Muscle of back (tissue), 3 donors: ENCODE measurements at regions not wholly inside any gene's neighbourhood (a gene's known extent, or its start where the extent isn't known, plus 50 kb on each side); places are given as distances from the start of the nearest gene placed in this dataset.
A peak's percentile ranks its signal among the peaks of the same experiment; 100 is the strongest.

Experiments used
- DNase-seq, 3 donors: peaks; one replicate each; pipeline versions ENCODE4 v3.0.0 to v3.0.0-alpha.2; 2013

DNA sequence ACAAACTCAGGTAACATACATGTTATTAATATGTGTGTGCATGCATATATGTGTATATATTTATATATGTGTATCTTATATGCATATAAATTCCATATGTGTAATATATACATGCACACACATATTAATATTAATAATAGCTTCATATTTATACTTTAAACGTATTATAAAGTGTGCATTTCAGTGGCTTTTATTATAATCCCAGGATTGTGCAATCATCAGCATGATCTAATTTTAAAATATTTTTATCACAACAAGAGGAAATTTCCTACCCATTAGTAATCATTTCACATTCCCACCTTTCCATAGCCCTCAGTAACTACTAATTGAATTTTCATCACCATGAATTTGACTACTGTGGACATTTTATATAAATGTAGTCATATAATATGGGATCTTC is 2211.9 kb upstream of the TENM3 start:
- no peak for DNase-seq

DNA sequence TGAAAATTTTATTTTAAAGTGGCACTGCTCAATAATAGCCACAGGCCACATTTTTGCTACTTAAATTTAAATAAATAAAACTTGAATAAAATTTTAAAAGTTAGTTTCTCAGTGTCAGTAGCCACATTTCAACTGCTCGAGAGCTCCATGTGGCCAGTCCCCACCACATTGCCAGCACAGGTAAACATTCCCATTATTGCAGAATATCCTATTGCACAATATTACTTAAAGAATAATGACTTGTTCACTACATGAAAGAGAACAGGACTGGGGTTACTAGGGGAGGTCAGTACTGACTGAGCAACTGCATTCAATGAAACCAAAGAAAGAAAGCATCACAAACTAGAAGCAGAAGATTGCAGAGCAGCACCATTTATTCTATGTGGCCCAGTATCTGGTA is 2201.6 kb upstream of the TENM3 start:
- DNase-seq, result no peak

DNA sequence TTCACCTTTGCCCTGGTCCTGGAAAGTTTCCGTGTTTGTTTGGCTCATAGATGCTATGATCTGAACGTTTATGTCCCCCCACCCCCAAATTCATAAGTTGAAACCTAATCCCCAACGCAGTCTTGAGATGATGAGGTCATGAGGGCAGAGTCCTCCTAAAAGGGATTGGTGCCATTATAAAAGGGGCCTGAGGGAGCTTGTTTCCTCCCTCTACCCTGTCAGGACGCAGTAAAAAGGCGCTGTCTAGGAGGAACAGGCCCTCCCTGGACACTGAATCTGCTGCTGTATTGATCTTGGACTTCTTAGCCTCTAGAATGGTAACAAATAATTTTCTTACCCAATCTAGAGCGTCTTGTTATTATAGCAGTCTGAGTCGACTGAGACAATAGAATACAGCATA is 2190.6 kb upstream of the TENM3 start:
- DNase-seq, result no peak

DNA sequence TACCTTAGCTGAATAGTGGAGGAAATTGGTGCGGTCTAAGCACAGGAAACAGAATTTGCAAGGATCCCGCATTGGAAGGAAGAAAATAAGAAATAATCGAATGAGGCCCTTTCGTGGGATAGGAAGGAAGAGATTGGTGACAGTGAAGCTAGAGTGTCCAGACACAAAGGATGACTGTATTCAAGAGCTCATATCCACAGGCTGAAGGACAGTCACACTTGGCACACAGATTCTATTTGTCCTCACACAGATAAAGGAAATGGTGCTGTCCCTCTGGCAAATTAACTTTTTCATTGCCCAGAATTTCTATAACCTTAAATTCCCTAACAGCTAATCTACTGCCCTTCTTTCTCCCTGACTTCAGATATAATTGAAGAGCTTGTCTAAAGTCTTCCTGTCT is 2188.9 kb upstream of the TENM3 start:
- DNase-seq, result no peak

DNA sequence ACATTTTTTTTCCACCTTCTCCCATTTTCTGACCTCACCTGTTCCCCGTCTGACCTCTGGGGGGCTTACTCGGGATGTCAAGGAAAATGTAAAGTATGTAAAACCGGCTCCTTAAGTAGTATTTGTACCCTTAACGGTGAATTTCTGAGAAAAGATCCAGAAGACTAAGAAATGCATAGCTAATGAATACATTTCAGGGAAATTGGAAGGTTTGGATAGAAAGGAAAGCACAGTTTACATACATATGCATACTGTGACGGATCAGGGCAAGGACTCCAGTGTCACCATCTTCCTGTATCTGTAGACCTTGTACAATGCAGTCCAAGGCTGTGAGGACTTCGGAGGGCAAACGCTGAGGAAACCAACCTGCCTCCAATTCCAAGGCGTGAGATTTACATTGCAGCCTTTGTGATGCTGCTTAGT is 2185.9 kb upstream of the TENM3 start:
- DNase-seq, result peak in 1 of 3 donors; percentile 26

DNA sequence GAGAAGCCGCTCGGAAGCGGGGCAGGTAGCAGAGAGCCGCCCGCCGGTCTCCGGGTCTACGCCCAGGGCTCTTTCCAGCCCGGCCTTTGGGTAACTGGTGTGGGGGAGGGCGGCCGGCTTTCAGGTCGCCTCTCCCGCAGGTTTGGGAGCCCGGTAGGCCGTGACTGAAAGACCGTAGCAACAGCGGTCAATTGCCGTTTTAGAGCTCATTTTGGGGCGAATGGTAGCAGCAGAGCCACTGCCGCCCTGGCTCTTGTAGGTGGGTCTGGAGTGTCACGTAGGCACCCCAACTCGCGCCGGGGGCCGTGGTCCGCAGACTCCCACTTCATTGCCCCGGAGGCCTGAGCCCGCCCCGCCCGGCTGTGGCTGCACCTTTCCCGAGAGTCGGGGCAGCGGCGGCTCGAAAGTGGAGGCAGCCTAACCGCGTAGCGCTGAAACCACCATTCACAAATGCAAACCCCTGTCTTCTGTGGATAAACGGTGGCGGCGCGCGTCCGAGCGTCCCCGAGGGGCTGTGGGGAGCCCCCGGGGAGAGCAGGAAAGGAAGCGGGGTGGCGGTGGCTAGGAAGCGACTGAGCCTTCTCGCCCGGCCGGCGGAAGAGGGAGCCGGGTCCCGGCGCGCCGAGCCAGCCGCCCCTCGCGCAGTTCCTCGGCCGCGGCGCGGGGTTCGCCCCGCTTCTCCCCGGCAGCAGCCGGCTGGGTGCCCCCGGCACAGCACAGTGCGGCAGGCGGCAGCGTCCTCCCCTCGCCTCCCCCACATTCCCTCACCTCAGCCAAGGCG is 2185.1 kb upstream of the TENM3 start:
- peak in 2 of 3 donors; percentile 6 to 65 for DNase-seq

DNA sequence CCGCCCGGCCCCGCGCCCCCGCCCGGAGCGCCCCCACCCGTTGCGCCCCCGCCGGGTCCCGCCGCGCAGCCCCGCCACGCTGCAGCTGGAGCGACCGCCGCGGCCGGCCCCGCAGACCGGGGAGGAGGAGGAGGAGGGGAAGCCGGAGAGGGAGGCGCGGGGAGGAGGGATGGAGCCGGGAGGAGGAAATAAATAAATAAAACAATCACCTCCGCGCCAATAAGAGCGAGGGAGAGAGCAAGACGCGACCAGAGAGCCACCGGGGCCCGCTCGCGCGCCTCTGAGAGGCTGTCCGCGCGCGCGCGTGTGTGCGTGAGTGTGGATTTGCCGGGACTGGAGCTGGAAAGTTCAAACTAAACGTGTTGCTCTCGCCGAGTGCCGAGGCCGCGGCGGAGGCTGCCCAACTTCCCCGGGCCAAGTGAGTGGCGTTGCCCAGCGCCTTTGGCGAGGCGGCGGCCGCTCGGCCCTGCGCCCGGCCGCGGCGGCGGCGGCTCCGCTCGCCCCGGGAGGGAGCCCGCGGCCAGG is 2184.4 kb upstream of the TENM3 start:
- DNase-seq, result peak; percentile 57 to 88 (median 73)

DNA sequence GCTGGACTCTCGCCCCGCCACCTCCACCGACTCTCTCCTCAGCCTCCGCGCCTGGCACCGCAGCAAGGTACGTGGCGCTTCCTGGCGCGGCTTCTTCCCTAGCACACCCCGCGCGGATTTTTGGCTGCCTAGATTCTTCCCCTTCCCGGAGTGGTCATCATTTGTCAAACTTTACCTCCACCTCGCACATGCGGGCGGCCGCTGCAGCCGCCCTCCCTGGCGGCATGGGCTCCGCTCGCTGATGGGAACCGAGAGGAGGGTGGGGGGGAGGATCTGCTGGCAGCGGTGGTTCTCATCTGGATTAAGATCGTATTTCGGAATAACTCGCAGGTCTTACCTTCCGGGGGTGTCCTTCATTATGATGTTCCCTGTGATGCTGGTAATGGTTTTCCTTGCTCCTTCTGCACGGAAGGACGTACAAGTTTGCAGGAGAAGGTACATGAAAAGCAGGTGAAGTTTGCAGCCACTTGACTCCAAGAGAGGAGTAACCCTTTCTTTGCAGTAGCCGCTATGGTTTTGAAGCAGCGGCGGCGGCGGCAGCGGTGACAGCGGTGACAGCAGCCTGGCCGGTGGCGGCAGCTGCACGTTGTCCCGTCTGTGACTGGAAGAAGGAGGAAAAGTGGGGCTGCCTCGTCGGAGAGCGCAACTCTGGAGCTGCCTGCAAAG is 2183.9 kb upstream of the TENM3 start:
- DNase-seq, result peak in 1 of 3 donors; percentile 63

DNA sequence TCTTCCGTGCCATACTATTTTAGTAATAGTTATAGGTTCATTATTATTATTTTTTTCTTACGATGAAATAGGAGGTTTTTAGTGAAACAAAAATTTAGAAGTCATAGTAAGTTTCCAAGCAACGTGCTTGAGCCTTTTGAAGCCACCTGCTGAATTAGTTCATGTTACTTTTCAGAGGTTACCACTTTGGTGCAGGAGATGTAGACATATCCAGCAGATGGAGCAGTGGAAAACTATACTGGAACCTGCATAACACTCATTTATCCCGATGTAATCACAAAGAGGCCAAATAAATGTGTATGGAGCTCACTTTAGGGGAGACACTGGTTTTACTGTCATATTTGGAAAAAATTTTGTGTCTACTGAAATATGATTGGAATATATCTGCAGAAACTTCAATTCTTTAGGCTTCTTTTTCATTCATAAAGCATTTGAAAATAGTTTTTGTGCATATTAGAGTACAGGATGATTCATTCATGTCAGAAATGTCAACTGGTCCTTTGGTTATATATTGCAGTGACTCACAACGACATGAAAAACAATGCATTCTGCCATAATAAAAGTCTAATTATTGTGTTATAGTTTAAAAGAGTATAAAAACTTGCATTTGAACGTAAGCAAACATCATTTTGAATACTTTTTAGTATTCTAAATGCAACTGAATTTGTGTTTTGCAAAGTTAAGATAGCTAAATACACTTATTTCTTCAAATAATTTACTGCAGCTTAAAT is 2182.9 kb upstream of the TENM3 start:
- DNase-seq, result peak in 2 of 3 donors; percentile 17 to 48

DNA sequence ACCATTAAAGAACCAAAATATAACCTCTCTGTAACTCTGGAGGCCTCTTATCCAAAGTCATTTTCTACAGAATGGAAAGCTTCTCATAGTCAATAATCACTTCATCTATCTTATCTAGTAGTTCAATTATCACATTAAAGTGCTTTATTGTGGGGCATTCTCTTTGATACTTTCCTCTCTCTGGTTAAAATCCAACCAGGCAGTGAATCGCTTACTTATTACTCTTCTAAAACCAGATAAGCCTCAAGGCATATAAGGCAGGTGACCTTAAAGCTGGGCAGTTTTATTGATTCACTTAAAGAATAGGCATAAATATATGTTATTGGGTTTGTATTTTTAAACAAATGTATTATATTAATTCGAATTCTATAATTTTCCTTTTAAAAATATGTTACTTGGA is 2162.1 kb upstream of the TENM3 start:
- no peak for DNase-seq

DNA sequence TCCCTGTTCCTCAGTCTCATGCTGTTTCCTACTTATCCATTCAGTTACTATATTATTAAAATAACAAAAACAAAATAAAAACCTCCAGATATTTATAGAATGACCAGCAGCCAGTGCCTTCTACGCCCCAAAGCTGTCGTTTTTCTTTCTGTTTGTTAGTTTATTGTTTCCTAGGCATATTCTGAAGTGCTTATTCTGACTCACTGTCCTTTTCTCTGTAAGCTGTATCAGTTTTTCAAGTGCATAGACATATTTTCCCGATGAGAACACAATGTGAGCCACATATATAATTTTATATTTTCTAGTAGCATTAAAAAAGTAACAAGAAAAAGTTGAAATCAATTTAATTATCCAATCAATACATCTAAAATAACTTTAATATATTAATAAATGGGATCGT is 2158.6 kb upstream of the TENM3 start:
- DNase-seq, result no peak

DNA sequence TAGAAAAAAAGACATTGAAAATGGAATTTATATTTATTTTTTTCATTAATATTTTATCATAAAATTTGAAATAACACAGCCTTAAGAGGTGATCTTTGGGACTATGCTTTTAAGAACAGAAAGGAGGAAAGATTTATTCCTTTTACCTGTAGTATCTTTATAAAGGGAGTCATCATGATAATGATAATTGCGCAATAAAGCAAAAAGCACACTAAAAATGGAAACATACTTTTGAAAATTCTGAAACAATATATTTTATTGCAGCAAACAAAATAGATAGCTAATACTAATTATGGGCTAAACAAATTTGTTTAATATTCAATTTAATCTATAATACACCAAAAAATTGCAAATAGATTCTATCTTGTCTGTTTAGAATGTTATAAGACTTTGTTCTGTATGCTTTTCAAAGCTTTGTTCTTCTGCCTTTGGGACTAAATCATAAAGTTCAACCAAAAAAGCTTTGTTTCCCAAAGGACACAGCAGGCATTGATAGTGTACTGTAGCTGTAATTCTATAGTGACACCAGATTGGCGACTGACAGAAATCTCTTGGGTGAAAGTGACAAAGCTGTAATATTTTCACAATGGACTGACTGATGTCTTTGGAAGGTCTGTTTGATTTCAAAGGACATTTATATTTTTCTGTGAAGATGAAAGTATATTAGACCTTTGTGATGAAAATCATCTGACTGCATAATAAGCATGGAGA is 2156.6 kb upstream of the TENM3 start:
- DNase-seq, result no peak

DNA sequence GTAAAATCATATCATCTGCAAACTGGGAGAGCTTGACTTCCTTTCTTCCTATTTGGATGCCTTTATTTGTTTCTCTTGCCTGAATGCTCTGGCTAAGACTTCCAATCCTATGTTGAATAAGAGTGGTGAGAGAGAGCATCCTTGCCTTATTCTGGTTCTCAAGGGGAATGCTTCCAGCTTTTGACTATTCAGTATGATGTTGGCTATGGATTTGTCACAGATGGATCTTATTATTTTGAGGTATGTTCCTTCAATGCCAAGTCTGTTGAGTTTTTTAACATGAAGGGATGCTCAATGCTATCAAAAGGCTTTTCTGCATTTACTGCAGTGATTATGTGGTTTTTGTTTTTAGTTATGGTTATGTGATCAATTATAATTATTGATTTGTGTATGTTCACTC is 2144.6 kb upstream of the TENM3 start:
- DNase-seq, result peak; percentile 9 to 53 (median 34)

DNA sequence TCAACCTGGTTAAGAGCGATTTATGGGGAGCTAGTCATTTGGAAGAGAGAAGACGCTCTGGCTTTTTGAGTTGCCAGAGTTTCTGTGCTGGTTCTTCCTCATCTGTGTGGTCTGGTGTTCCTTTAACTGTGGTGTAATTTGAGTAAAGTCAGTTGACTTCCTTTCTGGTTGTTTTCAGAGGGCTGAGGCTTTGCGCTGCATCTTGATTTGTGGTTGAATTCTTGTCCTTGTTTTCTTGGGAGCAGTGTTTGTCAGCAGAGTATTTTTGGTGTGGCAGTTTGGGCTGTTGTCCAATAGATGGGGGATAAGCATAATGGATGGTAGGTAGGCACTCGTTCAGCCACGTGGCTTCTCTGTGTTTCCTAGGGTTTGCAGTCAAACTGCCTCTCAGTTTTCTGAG is 2143.2 kb upstream of the TENM3 start:
- no peak for DNase-seq

DNA sequence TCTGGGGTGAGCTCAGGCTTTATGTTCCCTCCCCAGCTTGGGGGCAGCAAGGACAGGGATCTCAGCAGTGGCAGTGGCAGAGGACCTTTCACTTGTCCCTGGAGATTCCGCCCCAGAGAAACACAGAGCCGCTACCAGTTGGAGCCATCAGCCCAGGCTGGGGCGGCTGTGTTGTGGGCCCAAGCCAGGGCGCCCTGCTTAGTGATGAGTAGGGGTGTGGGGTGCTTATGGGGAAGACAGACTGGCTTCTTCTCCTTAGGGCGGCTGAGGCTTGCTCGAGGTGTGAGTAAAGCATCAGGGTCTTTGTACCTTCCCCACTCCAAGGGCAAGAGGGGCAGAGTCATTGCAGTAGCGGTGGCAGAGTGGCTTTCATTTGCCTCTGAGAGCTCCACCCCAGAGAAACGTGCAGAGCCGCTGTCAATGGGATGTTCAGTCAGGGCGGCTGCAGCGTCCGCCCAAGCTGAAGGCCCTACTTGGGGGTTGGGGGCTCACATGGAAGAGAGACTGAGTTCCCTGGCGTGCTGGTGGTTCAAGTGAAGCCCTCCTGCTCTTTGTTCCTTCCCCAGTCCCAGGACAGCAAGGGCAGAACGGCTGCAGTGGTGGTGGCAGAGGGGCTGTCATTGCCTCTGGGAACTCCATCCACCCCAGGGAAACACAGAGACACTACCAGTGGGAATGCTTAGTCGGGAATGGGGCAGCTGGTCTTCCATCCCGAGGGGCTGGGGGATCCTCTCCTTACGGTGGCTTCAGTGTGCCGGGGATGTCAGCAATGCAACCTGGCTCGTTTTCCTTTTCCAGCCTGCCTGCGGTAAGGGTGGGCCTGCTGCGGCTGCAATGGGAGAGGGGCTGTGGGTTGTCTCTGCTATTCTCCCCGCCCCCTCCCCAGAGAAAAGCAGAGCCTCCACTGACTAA is 2142.5 kb upstream of the TENM3 start:
- DNase-seq, result no peak

DNA sequence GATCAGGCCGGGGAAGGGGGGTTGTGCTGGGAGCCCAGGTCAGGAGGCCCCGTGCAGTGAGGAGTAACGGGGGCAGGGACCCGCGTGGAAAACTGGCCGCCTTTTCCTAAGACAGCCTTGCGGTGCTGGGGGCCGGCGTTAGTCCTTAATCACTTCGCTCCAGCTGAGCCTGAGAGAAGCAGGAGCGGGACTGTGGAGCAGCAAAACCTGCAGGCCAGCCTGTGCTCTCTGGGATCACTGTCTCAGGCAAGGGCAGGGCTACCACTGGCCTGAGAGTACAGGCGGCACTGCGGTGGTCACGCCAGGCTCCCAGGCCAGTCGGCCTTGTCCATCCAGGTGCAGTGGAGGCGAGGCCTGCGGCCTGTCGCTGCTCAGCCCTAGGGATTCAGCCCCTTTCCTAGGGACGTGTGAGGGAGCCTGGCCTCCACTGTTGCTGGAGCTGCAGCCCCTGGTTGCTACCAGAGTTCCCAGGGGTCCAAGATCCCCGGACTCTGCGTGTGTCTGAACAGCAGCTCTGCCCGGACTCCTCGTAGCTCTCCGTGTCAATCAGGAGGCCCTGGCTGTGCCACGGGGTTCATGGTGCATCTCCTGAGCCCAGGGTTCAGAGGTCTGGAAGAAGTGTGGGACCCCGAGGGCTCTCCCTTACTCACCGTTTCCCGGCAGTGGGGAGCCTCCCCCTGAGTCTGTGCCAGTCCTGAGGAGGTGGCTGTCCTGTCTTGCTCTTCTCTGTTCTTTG is 2141.7 kb upstream of the TENM3 start:
- no peak for DNase-seq

DNA sequence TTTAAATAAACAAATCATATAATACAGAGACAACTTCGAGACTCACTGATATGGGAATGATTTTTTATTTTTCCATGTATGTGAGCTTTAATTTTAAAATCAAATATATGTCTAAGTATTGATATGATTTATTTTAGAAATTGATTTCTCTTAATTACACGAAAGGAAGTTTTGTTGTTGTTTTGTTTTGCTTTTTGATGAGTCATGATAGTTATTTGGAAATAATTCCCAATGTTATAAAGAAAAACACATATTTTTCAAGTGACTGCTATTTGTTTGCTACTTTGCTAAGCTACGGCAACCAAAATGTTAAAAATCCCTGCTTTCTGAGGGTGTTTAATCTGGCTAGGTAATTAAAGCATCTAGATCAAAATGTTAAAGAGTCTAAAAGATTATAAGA is 2139.4 kb upstream of the TENM3 start:
- DNase-seq, result no peak

DNA sequence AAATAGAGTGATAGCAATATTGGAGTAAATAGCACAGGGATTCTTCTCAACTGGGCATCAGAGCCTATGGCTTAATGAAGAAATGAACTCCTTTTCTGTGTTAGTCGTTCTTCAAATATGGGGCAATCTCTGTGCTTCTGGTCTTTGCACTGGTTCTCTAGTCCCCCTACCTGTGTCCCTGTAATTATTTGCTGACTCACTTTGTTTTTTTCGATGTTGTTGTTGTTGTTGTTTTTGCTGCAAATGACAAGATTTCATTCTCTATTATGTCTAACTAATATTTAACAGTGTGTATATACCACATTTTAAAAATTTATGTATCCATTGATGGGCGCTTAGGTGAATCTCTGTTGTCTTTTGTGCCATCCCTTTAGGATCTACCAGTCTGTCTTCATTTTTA is 2137.8 kb upstream of the TENM3 start:
- no peak for DNase-seq

DNA sequence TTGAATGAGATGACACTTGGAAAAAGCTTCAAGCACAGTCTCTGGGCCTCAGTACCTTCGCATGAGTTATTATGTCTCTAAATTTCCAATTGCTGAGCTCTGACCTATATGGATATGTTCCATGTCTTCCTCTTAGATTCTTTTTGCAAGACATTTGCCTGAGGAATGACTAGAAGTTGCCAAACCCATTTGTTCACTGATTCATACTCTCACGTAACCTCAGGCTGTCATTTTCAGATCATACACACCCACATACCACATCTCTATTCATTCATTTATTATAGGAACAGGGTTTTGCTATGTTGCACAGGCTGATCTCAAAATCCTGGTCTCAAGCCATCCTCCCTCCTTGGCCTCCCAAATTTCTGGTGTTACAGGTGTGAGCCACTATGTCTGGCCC is 2137.1 kb upstream of the TENM3 start:
- DNase-seq, result peak in 2 of 3 donors; percentile 3 to 6

DNA sequence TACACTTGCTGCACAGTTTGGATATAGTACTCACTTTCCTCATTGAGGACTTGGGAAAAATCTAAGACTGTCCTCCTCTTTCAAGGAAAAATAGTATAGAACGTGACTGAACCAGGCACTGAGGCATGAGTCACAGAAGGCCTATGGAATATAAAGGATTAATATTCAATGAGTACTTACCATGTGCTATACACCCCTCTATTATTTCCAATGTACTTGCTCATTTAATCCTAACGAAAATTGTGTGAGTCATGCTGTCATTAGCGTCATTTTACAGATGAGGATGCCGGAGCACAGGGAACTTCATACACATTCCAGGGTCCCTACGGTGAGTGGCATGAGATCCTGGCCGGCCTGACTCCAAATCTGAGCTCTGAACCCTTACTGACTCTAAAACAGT is 2136.2 kb upstream of the TENM3 start:
- DNase-seq, result no peak
